ENCODE measurements at regions not wholly inside any gene's neighbourhood (a gene's known extent, or its start where the extent isn't known, plus 50 kb on each side); places are given as distances from the start of the nearest gene placed in this dataset.

DNA sequence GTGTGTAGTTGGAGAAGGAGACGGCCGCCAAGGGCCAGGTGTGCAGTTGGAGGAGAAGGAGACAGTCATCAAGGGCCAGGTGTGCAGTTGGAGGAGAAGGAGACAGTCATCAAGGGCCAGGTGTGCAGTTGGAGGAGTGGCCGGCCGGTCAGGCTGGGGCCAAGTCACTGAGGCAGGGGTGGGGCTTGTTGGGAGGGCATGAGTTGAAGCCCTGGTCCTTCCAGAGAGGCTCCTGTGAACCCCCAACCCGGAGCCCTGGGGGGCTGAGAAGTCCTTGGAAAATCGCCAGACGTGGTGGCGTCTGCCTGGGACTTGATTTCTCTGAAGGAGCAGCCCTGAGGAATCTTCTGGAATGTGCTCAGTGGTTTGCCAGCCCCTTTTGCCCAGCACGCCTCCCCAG lies 1320.5 kb downstream of the BRD1 start:
- DNase-seq (ENCODE audit: extremely low read depth, low read depth): no peak
- TF ChIP-seq, protein P1, sequence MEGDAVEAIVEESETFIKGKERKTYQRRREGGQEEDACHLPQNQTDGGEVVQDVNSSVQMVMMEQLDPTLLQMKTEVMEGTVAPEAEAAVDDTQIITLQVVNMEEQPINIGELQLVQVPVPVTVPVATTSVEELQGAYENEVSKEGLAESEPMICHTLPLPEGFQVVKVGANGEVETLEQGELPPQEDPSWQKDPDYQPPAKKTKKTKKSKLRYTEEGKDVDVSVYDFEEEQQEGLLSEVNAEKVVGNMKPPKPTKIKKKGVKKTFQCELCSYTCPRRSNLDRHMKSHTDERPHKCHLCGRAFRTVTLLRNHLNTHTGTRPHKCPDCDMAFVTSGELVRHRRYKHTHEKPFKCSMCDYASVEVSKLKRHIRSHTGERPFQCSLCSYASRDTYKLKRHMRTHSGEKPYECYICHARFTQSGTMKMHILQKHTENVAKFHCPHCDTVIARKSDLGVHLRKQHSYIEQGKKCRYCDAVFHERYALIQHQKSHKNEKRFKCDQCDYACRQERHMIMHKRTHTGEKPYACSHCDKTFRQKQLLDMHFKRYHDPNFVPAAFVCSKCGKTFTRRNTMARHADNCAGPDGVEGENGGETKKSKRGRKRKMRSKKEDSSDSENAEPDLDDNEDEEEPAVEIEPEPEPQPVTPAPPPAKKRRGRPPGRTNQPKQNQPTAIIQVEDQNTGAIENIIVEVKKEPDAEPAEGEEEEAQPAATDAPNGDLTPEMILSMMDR (IDR thresholded peaks at IDR 0.05; ENCODE audit: low read depth, low read length): no peak

DNA sequence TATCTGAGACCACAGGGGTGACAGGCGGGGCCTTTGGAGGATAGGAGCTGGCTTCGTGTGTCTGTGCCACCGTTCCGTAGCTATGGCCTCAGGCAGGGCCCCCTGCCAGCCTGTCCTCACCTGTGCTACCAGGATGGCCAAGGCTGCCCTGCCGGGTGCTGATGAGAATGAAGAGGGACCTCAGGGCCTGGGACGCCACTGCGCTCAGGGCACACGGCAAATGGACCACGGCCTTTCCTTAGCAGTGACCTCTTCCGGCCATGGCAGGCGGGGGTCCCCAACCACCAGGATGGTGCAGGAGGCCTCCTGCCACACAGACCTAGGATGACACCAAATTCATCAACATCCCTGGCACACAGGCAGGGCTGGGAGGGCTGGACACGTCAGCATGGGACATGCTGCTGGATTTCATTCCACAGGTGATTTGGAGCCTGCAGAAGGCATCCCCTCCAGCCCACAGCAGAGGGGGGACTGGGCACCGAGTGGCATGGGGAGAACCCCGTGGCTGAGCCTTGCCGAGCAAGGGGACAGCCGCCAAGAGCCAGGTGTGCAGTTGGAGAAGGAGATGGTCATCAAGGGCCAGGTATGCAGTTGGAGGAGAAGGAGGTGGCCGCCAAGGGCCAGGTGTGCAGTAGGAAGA lies 1321.0 kb downstream of the BRD1 start:
- DNase-seq (ENCODE audit: extremely low read depth, low read depth): no peak
- TF ChIP-seq, protein P1 (IDR thresholded peaks at IDR 0.05; ENCODE audit: low read depth, low read length): no peak

DNA sequence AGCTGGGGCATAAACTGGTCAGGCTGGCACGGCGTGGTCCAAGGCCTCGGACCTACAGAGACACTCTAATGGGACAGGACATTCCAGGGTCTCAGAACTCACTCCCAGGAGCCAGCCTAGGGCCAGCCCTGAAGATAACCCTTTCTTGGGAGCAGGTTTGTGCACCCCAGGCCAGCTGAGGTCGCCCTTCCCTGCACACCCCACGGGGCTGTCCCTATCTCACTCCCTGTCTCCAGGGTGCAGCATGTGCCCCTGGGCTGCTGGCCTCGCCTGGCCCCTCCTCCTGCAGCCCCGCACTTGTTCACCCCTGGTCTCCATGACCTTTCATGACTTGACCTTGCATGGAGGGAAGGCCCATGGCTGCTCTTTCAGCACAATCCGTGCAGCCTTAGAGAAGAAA lies 1321.8 kb downstream of the BRD1 start:
- DNase-seq (ENCODE audit: extremely low read depth, low read depth): no peak
- TF ChIP-seq, protein P1 (IDR thresholded peaks at IDR 0.05; ENCODE audit: low read depth, low read length): no peak

DNA sequence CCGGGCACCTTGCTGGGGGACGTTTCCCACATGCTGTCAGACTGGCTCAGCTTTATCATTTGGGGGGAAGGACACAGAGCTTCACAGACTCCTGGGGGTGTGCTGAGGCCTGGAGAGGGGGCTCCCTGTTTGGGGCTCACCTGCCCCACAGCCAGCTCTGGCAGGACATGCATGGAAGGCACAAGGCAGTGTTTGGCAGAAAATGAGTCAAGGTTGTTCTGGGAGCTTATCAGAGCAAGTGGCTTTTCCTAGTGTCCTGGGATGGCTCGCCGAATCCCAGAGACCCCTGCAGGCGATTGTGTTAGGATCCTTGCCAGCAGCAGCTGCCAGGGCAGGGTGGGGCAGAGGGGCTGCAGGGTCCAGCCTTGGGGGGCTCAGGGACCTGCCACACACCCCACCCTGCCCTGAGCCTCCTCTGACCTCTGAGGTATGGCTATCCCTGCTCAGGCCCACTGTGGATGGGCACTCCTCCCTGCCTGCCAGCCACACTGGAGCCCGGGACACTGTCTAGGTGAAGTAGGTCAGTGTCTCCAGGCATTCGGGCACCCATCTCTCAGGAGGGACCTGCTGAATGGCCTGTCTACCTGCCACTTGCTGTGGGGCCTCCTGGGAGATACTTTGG lies 1323.0 kb downstream of the BRD1 start:
- DNase-seq (ENCODE audit: extremely low read depth, low read depth): no peak
- TF ChIP-seq, protein P1 (IDR thresholded peaks at IDR 0.05; ENCODE audit: low read depth, low read length): no peak

DNA sequence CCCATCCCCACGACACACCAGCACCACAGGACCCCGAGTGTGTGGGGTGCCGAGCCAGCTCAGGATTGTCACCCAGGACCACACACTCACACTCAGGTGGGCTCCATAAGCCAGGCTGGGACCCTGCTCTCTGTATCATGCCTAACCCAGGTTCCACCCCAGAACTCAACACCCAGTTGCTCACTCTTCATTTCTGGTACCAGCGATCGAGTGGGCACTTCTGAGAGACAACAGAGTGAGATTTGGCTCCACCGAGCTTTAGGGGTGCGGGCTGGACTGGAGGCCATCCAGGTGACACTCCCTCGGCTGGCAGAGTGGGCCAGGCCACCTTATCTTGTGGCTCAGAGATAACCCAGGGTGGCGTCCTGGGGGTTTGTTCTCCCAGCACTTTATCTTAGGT lies 1323.8 kb downstream of the BRD1 start:
- TF ChIP-seq, protein P1 (IDR thresholded peaks at IDR 0.05; ENCODE audit: low read depth, low read length): no peak

DNA sequence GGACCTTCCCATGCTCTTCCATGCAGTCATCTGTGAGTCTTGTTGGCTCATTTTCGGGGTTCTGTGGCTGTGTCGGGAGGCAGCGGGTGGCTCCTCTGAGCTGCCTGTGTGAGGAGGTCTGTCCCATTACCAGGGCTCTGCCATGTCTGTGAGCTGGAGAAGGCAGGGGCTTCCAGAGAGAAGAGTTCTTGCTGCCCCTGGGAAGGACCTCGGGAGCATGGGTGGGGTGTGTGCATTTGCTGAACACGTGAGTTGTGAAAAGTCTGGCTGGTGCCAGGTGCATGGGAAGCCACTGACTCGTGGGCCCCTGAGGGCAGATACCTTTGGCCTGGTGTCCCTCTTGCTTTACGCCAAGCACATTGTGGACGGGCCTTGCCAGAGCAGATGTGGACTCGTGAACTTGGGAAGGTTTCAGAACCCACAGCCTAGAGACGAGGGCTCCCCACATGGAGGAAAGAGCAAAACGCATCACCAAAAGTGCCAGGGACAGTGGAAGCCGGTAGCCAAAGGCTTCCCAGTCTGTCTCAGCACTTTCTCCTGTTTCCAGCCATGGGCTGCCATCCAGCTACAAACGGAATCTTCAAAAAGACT lies 1324.5 kb downstream of the BRD1 start:
- DNase-seq (ENCODE audit: extremely low read depth, low read depth): no peak
- TF ChIP-seq, protein P1 (IDR thresholded peaks at IDR 0.05; ENCODE audit: low read depth, low read length): no peak

More for the DNA sequence above, 1323.8 kb downstream of the BRD1 start:
- no peak for DNase-seq (ENCODE audit: extremely low read depth, low read depth)

DNA sequence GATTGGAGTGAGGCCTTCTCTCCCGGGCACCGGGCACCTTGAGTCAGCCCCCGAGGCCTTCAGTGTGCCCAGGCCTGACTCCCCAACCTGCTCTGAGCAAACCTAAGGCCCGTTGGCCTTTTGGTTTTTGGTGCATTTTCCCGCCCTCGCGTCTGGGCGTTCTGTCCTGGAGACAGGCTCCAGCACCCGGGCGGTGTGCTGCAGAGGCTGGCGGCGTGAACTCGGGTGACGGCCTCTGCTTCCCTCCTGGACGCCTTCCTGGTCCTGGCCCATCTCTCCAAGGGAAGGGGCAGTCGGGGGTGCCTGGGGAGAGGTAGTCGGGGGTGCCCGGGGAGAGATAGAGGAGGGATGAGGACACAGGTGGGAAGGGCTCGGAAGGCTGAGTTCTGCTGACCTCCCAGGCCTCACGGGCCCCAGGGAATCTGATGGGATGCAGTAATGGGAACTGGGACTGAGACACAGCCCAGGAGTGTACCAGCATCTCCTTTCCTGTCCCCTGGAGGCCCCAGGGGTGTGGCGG lies 1326.4 kb downstream of the BRD1 start:
- no peak for DNase-seq (ENCODE audit: extremely low read depth, low read depth)
- TF ChIP-seq, protein P1 (IDR thresholded peaks at IDR 0.05; ENCODE audit: low read depth, low read length): no peak
